ENCODE measurements at regions not wholly inside any gene's neighbourhood (a gene's known extent, or its start where the extent isn't known, plus 50 kb on each side); places are given as distances from the start of the nearest gene placed in this dataset.

DNA sequence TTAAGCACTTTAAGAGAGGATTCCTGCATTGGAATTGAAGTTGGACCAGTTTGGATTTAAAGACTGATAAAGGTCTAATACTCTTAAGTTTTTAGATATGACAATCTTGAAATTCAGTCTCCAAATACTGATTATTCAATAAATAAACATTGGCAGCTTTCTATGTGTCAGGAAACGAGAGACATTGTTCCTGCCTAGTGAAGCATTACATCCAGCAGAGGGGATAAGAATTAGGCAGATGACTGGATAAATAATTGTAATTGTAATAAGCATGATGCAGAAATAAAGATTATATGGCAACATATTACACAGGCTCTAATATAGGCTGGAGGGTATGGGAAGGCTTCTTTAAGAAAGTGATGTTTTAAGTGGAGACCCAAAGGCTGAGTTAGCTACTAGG, 226.5 kb upstream of the MMADHC start:
- TF ChIP-seq, protein P1, sequence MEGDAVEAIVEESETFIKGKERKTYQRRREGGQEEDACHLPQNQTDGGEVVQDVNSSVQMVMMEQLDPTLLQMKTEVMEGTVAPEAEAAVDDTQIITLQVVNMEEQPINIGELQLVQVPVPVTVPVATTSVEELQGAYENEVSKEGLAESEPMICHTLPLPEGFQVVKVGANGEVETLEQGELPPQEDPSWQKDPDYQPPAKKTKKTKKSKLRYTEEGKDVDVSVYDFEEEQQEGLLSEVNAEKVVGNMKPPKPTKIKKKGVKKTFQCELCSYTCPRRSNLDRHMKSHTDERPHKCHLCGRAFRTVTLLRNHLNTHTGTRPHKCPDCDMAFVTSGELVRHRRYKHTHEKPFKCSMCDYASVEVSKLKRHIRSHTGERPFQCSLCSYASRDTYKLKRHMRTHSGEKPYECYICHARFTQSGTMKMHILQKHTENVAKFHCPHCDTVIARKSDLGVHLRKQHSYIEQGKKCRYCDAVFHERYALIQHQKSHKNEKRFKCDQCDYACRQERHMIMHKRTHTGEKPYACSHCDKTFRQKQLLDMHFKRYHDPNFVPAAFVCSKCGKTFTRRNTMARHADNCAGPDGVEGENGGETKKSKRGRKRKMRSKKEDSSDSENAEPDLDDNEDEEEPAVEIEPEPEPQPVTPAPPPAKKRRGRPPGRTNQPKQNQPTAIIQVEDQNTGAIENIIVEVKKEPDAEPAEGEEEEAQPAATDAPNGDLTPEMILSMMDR (IDR thresholded peaks at IDR 0.05) = no peak
- no peak for TF ChIP-seq POLR2A (IDR thresholded peaks at IDR 0.05)

Data from lower leg skin (tissue), 3 donors.